ENCODE measurements at regions not wholly inside any gene's neighbourhood (a gene's known extent, or its start where the extent isn't known, plus 50 kb on each side); places are given as distances from the start of the nearest gene placed in this dataset.

- ChIA-PET POLR2A (interaction anchor here (1.3 kb wide), 2 partner anchors 13 to 55 kb away, joined by 3 to 6 read pairs; no protein-coding TSS in a partner anchor), CTCF (interaction anchor here (1.4 to 1.6 kb wide), 2 partner anchors 180 to 304 kb away, joined by 3 to 4 read pairs; no protein-coding TSS in a partner anchor)
- ATAC-seq = peak; percentile 37
- H3K27me3 Mint-ChIP-seq = peaks cover 1% of the 10 kb centered on the region
- H3K4me3 Mint-ChIP-seq = no peak overlapping the region
- no peaks in the 10 kb centered on the region for H3K36me3 Mint-ChIP-seq (ENCODE audit: low read depth)
- no peak overlapping the region for H3K27ac Mint-ChIP-seq
- peaks cover 5% of the 10 kb centered on the region for H3K4me1 Mint-ChIP-seq (ENCODE audit: low read depth)
- DNase-seq = peak; percentile 28
- intact Hi-C loops (cut with micrococcal nuclease) = no loop called here
- H3K9me3 Mint-ChIP-seq = no peaks in the 10 kb centered on the region
- no peak for TF ChIP-seq CTCF (IDR thresholded peaks at IDR 0.05)
These were observed 93.5 kb downstream of the CEBPB start for GRCh38 chr20:50283922-50284810.

GRCh38 chr20:50284811-50285375 is 94.3 kb downstream of the CEBPB start:
- H3K4me3 Mint-ChIP-seq = no peak overlapping the region
- POLR2A ChIA-PET = interaction anchor here (1.3 kb wide), 2 partner anchors 13 to 55 kb away, joined by 3 to 6 read pairs; no protein-coding TSS in a partner anchor
- ATAC-seq (no peak), DNase-seq (no peak)
- no peak for TF ChIP-seq CTCF (IDR thresholded peaks at IDR 0.05)
- peaks cover 1% of the 10 kb centered on the region for H3K27me3 Mint-ChIP-seq
- CTCF ChIA-PET = interaction anchor here (1.2 to 1.6 kb wide), 3 partner anchors 54 to 303 kb away, joined by 3 to 4 read pairs (median 4); no protein-coding TSS in a partner anchor
- intact Hi-C loops (cut with micrococcal nuclease) = no loop called here
- peaks cover 5% of the 10 kb centered on the region for H3K4me1 Mint-ChIP-seq (ENCODE audit: low read depth)
- no peaks in the 10 kb centered on the region for H3K36me3 Mint-ChIP-seq (ENCODE audit: low read depth)
- no peak overlapping the region for H3K27ac Mint-ChIP-seq
- H3K9me3 Mint-ChIP-seq = no peaks in the 10 kb centered on the region

GRCh38 chr20:50285376-50286173 is 94.9 kb downstream of the CEBPB start:
- peaks cover 5% of the 10 kb centered on the region for H3K4me1 Mint-ChIP-seq (ENCODE audit: low read depth)
- DNase-seq (no peak), ATAC-seq (no peak)
- ChIA-PET POLR2A (interaction anchor here (1.3 kb wide), 2 partner anchors 12 to 54 kb away, joined by 3 to 6 read pairs; no protein-coding TSS in a partner anchor), CTCF (interaction anchor here (1.2 to 1.6 kb wide), 3 partner anchors 53 to 303 kb away, joined by 3 to 4 read pairs (median 4); no protein-coding TSS in a partner anchor)
- no peak overlapping the region for H3K4me3 Mint-ChIP-seq
- TF ChIP-seq CTCF (IDR thresholded peaks at IDR 0.05) = no peak
- peaks cover 1% of the 10 kb centered on the region for H3K27me3 Mint-ChIP-seq
- no peaks in the 10 kb centered on the region for H3K36me3 Mint-ChIP-seq (ENCODE audit: low read depth)
- no peaks in the 10 kb centered on the region for H3K9me3 Mint-ChIP-seq
- peak overlapping the region; percentile 35 for H3K27ac Mint-ChIP-seq
- intact Hi-C loops (cut with micrococcal nuclease) = no loop called here

- Mint-ChIP-seq H3K4me1 (ENCODE audit: low read depth) (peaks cover 5% of the 10 kb centered on the region), H3K36me3 (ENCODE audit: low read depth) (no peaks in the 10 kb centered on the region), H3K27me3 (peaks cover 1% of the 10 kb centered on the region), H3K4me3 (no peak overlapping the region), H3K9me3 (no peaks in the 10 kb centered on the region), H3K27ac (no peak overlapping the region)
- DNase-seq (no peak), ATAC-seq (no peak)
- intact Hi-C loops (cut with micrococcal nuclease) = no loop called here
- CTCF ChIA-PET = interaction anchor here (1.2 to 1.6 kb wide), 2 partner anchors 52 to 302 kb away, joined by 4 read pairs; no protein-coding TSS in a partner anchor
- no peak for TF ChIP-seq CTCF (IDR thresholded peaks at IDR 0.05)
- POLR2A ChIA-PET = no interaction called here
These were observed 95.5 kb downstream of the CEBPB start for GRCh38 chr20:50286174-50286511.
